A673 (cell line): ENCODE measurements at regions not wholly inside any gene's neighbourhood (a gene's known extent, or its start where the extent isn't known, plus 50 kb on each side); places are given as distances from the start of the nearest gene placed in this dataset.

Experiments
- BruUV-seq: library from RNA; stranded (reverse); fragments of 400-500 nt; replicated peaks from 2 replicates; lab custom pipeline; 2021; lab: Mats Ljungman, UMichigan
- CTCF ChIA-PET: fragments of 300-600 bp; sonication (Branson Sonifier 250); formaldehyde crosslinking; loops from one replicate; lab custom pipeline; 2022; ENCODE audit warnings: antibody characterized with exemption; lab: Charles Lee
- POLR2A ChIA-PET: fragments of 300-600 bp; sonication (Branson Sonifier 250); formaldehyde crosslinking; loops from one replicate; lab custom pipeline; 2022; ENCODE audit warnings: antibody characterized with exemption; ENCODE audit not compliant: low non-redundant PET; lab: Charles Lee
- DNase-seq: peaks from one replicate; pipeline ENCODE4 v3.0.0-alpha.2; 2015; ENCODE audit warnings: low spot score
- H3K27ac ChIP-seq: fragments of 200-600 bp; sonication (generic); 2 replicates; pipeline ENCODE4 v1.5.1; 2016; ENCODE audit warnings: mixed run types, low read depth, mild to moderate bottlenecking, mixed read lengths, antibody characterized with exemption, low read length; ENCODE audit not compliant: poor library complexity, severe bottlenecking
- H3K27me3 ChIP-seq: fragments of 200-600 bp; sonication (generic); replicated peaks from 2 replicates; pipeline ENCODE4 v1.6.1; 2017; ENCODE audit warnings: mixed run types, low read depth, mild to moderate bottlenecking, mixed read lengths, antibody characterized with exemption, low read length; ENCODE audit not compliant: insufficient read depth, poor library complexity
- H3K36me3 ChIP-seq: fragments of 200-600 bp; sonication (generic); 2 replicates; pipeline ENCODE4 v1.6.1; 2016; ENCODE audit warnings: mixed run types, mild to moderate bottlenecking, mixed read lengths, antibody characterized with exemption, low read length; ENCODE audit not compliant: insufficient read depth, poor library complexity, severe bottlenecking
- H3K4me1 ChIP-seq: fragments of 200-600 bp; sonication (generic); 2 replicates; pipeline ENCODE4 v1.6.1; 2017; ENCODE audit warnings: mixed run types, mild to moderate bottlenecking, mixed read lengths, antibody characterized with exemption, low read length; ENCODE audit not compliant: insufficient read depth, poor library complexity, severe bottlenecking
- H3K4me3 ChIP-seq: fragments of 200-600 bp; sonication (generic); 2 replicates; pipeline ENCODE4 v1.5.1; 2016; ENCODE audit warnings: low read depth, mixed run types, mild to moderate bottlenecking, mixed read lengths, low read length; ENCODE audit not compliant: poor library complexity, severe bottlenecking
- H3K9me3 ChIP-seq: fragments of 200-600 bp; sonication (generic); 2 replicates; pipeline ENCODE4 v1.6.1; 2016; ENCODE audit warnings: mixed run types, low read depth, mild to moderate bottlenecking, mixed read lengths, antibody characterized with exemption, low read length; ENCODE audit not compliant: poor library complexity, severe bottlenecking
- EZH2 ChIP-seq: fragments of 200-600 bp; sonication (generic); IDR thresholded peaks from 2 replicates; pipeline ENCODE4 v1.6.1; 2017; ENCODE audit warnings: borderline replicate concordance, low read depth, mild to moderate bottlenecking, mixed read lengths, antibody characterized with exemption, low read length; ENCODE audit not compliant: poor library complexity, severe bottlenecking
- intact Hi-C: fragments of 100-400 bp; cut with micrococcal nuclease; formaldehyde crosslinking; loops from one replicate; pipeline ENCODE4 v1.10.0; 2022; ENCODE audit not compliant: unreplicated experiment
- TF ChIP-seq, protein P1 (sequence below): fragments of 300-800, 200-600 bp; sonication (generic); conservative IDR thresholded peaks from 2 replicates; pipeline ENCODE4 v1.5.1; 2017; ENCODE audit warnings: low read depth, mild to moderate bottlenecking, antibody characterized with exemption, low read length, moderate library complexity, mixed read lengths

DNA sequence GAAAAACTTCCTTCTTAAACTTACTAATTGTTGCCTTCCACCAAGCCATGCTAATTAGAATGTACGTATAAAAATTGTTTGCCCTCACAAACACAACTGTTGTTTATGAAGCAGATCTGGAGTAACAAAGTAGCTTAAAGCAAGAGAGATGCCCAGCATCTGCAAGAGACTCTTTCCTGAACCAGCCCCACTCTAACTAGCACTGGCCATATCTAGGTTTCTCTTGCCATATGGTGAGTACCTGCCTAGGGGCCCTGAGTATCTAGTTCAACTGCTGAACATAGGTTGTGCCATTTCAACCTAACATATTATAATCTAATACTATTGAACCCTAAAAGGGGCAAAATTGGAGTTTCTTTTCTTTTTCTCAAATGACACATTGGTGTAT is 883.4 kb upstream of the B3GALT2 start:
- Histone ChIP-seq H3K4me1 (no peaks in the 10 kb centered on the region), H3K4me3 (no peak overlapping the region), H3K27ac (no peak overlapping the region), H3K27me3 (no peaks in the 10 kb centered on the region), H3K36me3 (no peaks in the 10 kb centered on the region), H3K9me3 (no peaks in the 10 kb centered on the region)
- ChIA-PET POLR2A (no interaction called here), CTCF (no interaction called here)
- DNase-seq = no peak
- TF ChIP-seq, protein P1, sequence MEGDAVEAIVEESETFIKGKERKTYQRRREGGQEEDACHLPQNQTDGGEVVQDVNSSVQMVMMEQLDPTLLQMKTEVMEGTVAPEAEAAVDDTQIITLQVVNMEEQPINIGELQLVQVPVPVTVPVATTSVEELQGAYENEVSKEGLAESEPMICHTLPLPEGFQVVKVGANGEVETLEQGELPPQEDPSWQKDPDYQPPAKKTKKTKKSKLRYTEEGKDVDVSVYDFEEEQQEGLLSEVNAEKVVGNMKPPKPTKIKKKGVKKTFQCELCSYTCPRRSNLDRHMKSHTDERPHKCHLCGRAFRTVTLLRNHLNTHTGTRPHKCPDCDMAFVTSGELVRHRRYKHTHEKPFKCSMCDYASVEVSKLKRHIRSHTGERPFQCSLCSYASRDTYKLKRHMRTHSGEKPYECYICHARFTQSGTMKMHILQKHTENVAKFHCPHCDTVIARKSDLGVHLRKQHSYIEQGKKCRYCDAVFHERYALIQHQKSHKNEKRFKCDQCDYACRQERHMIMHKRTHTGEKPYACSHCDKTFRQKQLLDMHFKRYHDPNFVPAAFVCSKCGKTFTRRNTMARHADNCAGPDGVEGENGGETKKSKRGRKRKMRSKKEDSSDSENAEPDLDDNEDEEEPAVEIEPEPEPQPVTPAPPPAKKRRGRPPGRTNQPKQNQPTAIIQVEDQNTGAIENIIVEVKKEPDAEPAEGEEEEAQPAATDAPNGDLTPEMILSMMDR = no peak
- no peak for TF ChIP-seq EZH2
- intact Hi-C loops = no loop called here
- no TSS peak for BruUV-seq

GRCh38 chr1:194069168-194069830 is 882.9 kb upstream of the B3GALT2 start:
- Histone ChIP-seq H3K36me3 (no peaks in the 10 kb centered on the region), H3K27ac (no peak overlapping the region), H3K4me1 (no peaks in the 10 kb centered on the region), H3K27me3 (no peaks in the 10 kb centered on the region), H3K4me3 (no peak overlapping the region), H3K9me3 (no peaks in the 10 kb centered on the region)
- no peak for DNase-seq
- TF ChIP-seq EZH2 = no peak
- TF ChIP-seq, protein P1 = no peak
- CTCF ChIA-PET = no interaction called here
- BruUV-seq = no TSS peak
- intact Hi-C loops = no loop called here
- POLR2A ChIA-PET = no interaction called here

- Histone ChIP-seq H3K27ac (no peak overlapping the region), H3K27me3 (no peaks in the 10 kb centered on the region), H3K36me3 (no peaks in the 10 kb centered on the region), H3K9me3 (no peaks in the 10 kb centered on the region), H3K4me1 (no peaks in the 10 kb centered on the region), H3K4me3 (no peak overlapping the region)
- intact Hi-C loops = no loop called here
- POLR2A ChIA-PET = no interaction called here
- no TSS peak for BruUV-seq
- CTCF ChIA-PET = no interaction called here
- DNase-seq = no peak
- TF ChIP-seq EZH2 = no peak
- TF ChIP-seq, protein P1 = no peak
Observed at GRCh38 chr1:194068446-194069167, 882.2 kb upstream of the B3GALT2 start.
